ENCODE measurements at regions not wholly inside any gene's neighbourhood (a gene's known extent, or its start where the extent isn't known, plus 50 kb on each side); places are given as distances from the start of the nearest gene placed in this dataset.

DNA sequence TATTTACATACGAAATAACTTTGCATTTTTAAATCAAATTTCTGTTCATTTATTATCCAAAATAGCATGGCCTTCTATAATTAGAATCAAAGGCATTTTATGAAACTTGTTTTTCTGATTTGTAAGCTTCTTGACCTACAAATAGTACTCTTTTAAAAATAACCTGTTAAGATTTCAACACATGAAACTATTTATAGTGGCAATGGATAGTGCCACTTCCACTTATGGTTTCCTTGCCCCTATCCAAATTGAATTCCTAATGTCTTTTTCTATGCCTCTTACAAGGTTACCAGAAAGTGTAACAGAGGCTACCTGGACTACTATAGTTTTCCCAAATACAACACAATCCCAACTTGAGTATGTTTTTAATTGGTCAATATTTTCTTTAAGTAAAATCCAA is 263.5 kb downstream of the SEMA3D start:
- no peak for TF ChIP-seq POLR2A (IDR thresholded peaks at IDR 0.05)
- TF ChIP-seq, protein P1, sequence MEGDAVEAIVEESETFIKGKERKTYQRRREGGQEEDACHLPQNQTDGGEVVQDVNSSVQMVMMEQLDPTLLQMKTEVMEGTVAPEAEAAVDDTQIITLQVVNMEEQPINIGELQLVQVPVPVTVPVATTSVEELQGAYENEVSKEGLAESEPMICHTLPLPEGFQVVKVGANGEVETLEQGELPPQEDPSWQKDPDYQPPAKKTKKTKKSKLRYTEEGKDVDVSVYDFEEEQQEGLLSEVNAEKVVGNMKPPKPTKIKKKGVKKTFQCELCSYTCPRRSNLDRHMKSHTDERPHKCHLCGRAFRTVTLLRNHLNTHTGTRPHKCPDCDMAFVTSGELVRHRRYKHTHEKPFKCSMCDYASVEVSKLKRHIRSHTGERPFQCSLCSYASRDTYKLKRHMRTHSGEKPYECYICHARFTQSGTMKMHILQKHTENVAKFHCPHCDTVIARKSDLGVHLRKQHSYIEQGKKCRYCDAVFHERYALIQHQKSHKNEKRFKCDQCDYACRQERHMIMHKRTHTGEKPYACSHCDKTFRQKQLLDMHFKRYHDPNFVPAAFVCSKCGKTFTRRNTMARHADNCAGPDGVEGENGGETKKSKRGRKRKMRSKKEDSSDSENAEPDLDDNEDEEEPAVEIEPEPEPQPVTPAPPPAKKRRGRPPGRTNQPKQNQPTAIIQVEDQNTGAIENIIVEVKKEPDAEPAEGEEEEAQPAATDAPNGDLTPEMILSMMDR (IDR thresholded peaks at IDR 0.05) = no peak

Data from right lobe of liver (tissue), 4 donors.